Astrocyte (in vitro differentiated cells and primary cell): ENCODE measurements at regions not wholly inside any gene's neighbourhood (a gene's known extent, or its start where the extent isn't known, plus 50 kb on each side); places are given as distances from the start of the nearest gene placed in this dataset.

Source experiments
- CTCF ChIP-seq: IDR thresholded peaks from 2 replicates; pipeline ENCODE4 v1.5.1; 2011; ENCODE audit warnings: low read depth, mild to moderate bottlenecking, inconsistent platforms, low read length, moderate library complexity; ENCODE audit not compliant: insufficient read depth
- EZH2 ChIP-seq: IDR thresholded peaks from 2 replicates; pipeline ENCODE4 v1.6.1; 2012; ENCODE audit warnings: mild to moderate bottlenecking, low read length, inconsistent platforms; ENCODE audit not compliant: insufficient read depth

GRCh38 chr12:76202621-76203020 is 118.1 kb upstream of the NAP1L1 start:
- TF ChIP-seq CTCF (no peak), EZH2 (no peak)
